AG09309 (cell line): ENCODE measurements at regions not wholly inside any gene's neighbourhood (a gene's known extent, or its start where the extent isn't known, plus 50 kb on each side); places are given as distances from the start of the nearest gene placed in this dataset.
"Not testable (repeated sequence)": the region's sequence is repeated elsewhere in the genome, so short reads cannot be mapped to it uniquely, and the experiment has no call there.

Experiments used
- DNase-seq: peaks from one replicate; pipeline ENCODE4 v3.0.0-alpha.2; 2010; ENCODE audit warnings: low read depth
- H3K4me3 ChIP-seq: 2 replicates; pipeline ENCODE4 v1.5.1; 2011; ENCODE audit warnings: mild to moderate bottlenecking, low read depth, low read length, moderate library complexity; ENCODE audit not compliant: control insufficient read depth
- CTCF ChIP-seq: IDR thresholded peaks from 2 replicates; pipeline ENCODE4 v1.5.1; 2011; ENCODE audit warnings: mild to moderate bottlenecking, low read depth, low read length, inconsistent platforms; ENCODE audit not compliant: insufficient read depth, control insufficient read depth; ENCODE audit errors: missing control alignments

GRCh38 chr13:91249861-91250260 is 97.6 kb upstream of the MIR17HG start:
- no peak for DNase-seq
- no peak for TF ChIP-seq CTCF

GRCh38 chr13:91251573-91251972 is 95.9 kb upstream of the MIR17HG start:
- not testable (repeated sequence) for DNase-seq, H3K4me3 ChIP-seq

More at GRCh38 chr13:91249861-91250260, 97.6 kb upstream of the MIR17HG start:
- H3K4me3 ChIP-seq = no peak overlapping the region

- no peak overlapping the region for H3K4me3 ChIP-seq
- no peak for DNase-seq
- TF ChIP-seq CTCF = no peak
Observed at GRCh38 chr13:91264484-91264883, 83.0 kb upstream of the MIR17HG start.

GRCh38 chr13:91269237-91269636 is 78.2 kb upstream of the MIR17HG start:
- TF ChIP-seq CTCF = no peak
- no peak overlapping the region for H3K4me3 ChIP-seq

GRCh38 chr13:91270031-91270430 is 77.5 kb upstream of the MIR17HG start:
- TF ChIP-seq CTCF = no peak
- no peak for DNase-seq
- H3K4me3 ChIP-seq = no peak overlapping the region

More at GRCh38 chr13:91269237-91269636, 78.2 kb upstream of the MIR17HG start:
- DNase-seq = no peak

- DNase-seq = no peak
- TF ChIP-seq CTCF = no peak
- H3K4me3 ChIP-seq = no peak overlapping the region
Observed at GRCh38 chr13:91272235-91272777, 75.2 kb upstream of the MIR17HG start.

- no peak for TF ChIP-seq CTCF
- H3K4me3 ChIP-seq = no peak overlapping the region
- no peak for DNase-seq
Observed at GRCh38 chr13:91273675-91274074, 73.8 kb upstream of the MIR17HG start.
